ENCODE measurements at regions not wholly inside any gene's neighbourhood (a gene's known extent, or its start where the extent isn't known, plus 50 kb on each side); places are given as distances from the start of the nearest gene placed in this dataset.

- no peak overlapping the region for H3K4me3 Mint-ChIP-seq
- no peaks in the 10 kb centered on the region for H3K27me3 Mint-ChIP-seq
- H3K9me3 Mint-ChIP-seq, result peaks cover 0 to 4% (median 0%) of the 10 kb centered on the region in 3 donors
- no peaks in the 10 kb centered on the region for H3K36me3 Mint-ChIP-seq
- H3K27ac Mint-ChIP-seq, result no peak overlapping the region
- H3K4me1 Mint-ChIP-seq, result no peaks in the 10 kb centered on the region
These were observed 346.4 kb upstream of the MTNR1B start for GRCh38 chr11:92623055-92623454.

GRCh38 chr11:92625894-92626293, 343.6 kb upstream of the MTNR1B start:
- no peak overlapping the region for H3K27ac Mint-ChIP-seq
- no peak overlapping the region for H3K4me3 Mint-ChIP-seq
- no peaks in the 10 kb centered on the region for H3K36me3 Mint-ChIP-seq
- no peaks in the 10 kb centered on the region for H3K27me3 Mint-ChIP-seq
- H3K4me1 Mint-ChIP-seq, result no peaks in the 10 kb centered on the region
- peaks cover 0 to 4% (median 2%) of the 10 kb centered on the region in 3 donors for H3K9me3 Mint-ChIP-seq

GRCh38 chr11:92626624-92627023, 342.8 kb upstream of the MTNR1B start:
- Mint-ChIP-seq H3K36me3 (no peaks in the 10 kb centered on the region), H3K27me3 (no peaks in the 10 kb centered on the region), H3K9me3 (peaks cover 0 to 4% (median 2%) of the 10 kb centered on the region in 3 donors), H3K27ac (no peak overlapping the region), H3K4me1 (no peaks in the 10 kb centered on the region), H3K4me3 (no peak overlapping the region)

GRCh38 chr11:92627615-92628256, 341.7 kb upstream of the MTNR1B start:
- Mint-ChIP-seq H3K27me3 (no peaks in the 10 kb centered on the region), H3K27ac (no peak overlapping the region), H3K4me3 (no peak overlapping the region), H3K4me1 (no peaks in the 10 kb centered on the region), H3K9me3 (peaks cover 0 to 4% (median 2%) of the 10 kb centered on the region in 3 donors), H3K36me3 (no peaks in the 10 kb centered on the region)

GRCh38 chr11:92628401-92629292, 340.8 kb upstream of the MTNR1B start:
- Mint-ChIP-seq H3K9me3 (peaks cover 0 to 4% (median 2%) of the 10 kb centered on the region in 3 donors), H3K27me3 (no peaks in the 10 kb centered on the region), H3K36me3 (no peaks in the 10 kb centered on the region), H3K4me1 (no peaks in the 10 kb centered on the region), H3K27ac (no peak overlapping the region), H3K4me3 (no peak overlapping the region)

GRCh38 chr11:92632495-92632894, 337.0 kb upstream of the MTNR1B start:
- Mint-ChIP-seq H3K36me3 (no peaks in the 10 kb centered on the region), H3K4me1 (no peaks in the 10 kb centered on the region), H3K9me3 (peaks cover 0 to 2% (median 0%) of the 10 kb centered on the region in 3 donors), H3K27ac (no peak overlapping the region), H3K27me3 (no peaks in the 10 kb centered on the region), H3K4me3 (no peak overlapping the region)

GRCh38 chr11:92633820-92634219, 335.6 kb upstream of the MTNR1B start:
- Mint-ChIP-seq H3K27me3 (no peaks in the 10 kb centered on the region), H3K4me1 (no peaks in the 10 kb centered on the region), H3K9me3 (peaks cover 0 to 4% (median 0%) of the 10 kb centered on the region in 3 donors), H3K27ac (no peak overlapping the region), H3K36me3 (no peaks in the 10 kb centered on the region), H3K4me3 (no peak overlapping the region)

GRCh38 chr11:92636543-92637188, 332.8 kb upstream of the MTNR1B start:
- Mint-ChIP-seq H3K27ac (no peak overlapping the region), H3K36me3 (no peaks in the 10 kb centered on the region), H3K4me3 (no peak overlapping the region), H3K4me1 (no peaks in the 10 kb centered on the region), H3K27me3 (no peaks in the 10 kb centered on the region), H3K9me3 (peaks cover 0 to 2% (median 0%) of the 10 kb centered on the region in 3 donors)

GRCh38 chr11:92638678-92639077, 330.8 kb upstream of the MTNR1B start:
- no peaks in the 10 kb centered on the region for H3K4me1 Mint-ChIP-seq
- no peaks in the 10 kb centered on the region for H3K27me3 Mint-ChIP-seq
- H3K9me3 Mint-ChIP-seq, result peaks cover 0 to 2% (median 0%) of the 10 kb centered on the region in 3 donors
- H3K27ac Mint-ChIP-seq, result no peak overlapping the region
- H3K4me3 Mint-ChIP-seq, result no peak overlapping the region
- no peaks in the 10 kb centered on the region for H3K36me3 Mint-ChIP-seq

GRCh38 chr11:92642177-92642931, 327.1 kb upstream of the MTNR1B start:
- Mint-ChIP-seq H3K27ac (no peak overlapping the region), H3K9me3 (peaks cover 0 to 2% (median 0%) of the 10 kb centered on the region in 3 donors), H3K36me3 (no peaks in the 10 kb centered on the region), H3K27me3 (no peaks in the 10 kb centered on the region), H3K4me3 (no peak overlapping the region), H3K4me1 (no peaks in the 10 kb centered on the region)

GRCh38 chr11:92643827-92644226, 325.6 kb upstream of the MTNR1B start:
- Mint-ChIP-seq H3K27ac (no peak overlapping the region), H3K27me3 (peaks cover 1% of the 10 kb centered on the region), H3K4me3 (no peak overlapping the region), H3K9me3 (no peaks in the 10 kb centered on the region), H3K4me1 (no peaks in the 10 kb centered on the region), H3K36me3 (no peaks in the 10 kb centered on the region)

- Mint-ChIP-seq H3K27me3 (peaks cover 1% of the 10 kb centered on the region), H3K9me3 (peaks cover 0 to 5% (median 0%) of the 10 kb centered on the region in 3 donors), H3K4me1 (no peaks in the 10 kb centered on the region), H3K36me3 (no peaks in the 10 kb centered on the region), H3K27ac (no peak overlapping the region), H3K4me3 (no peak overlapping the region)
These were observed 324.6 kb upstream of the MTNR1B start for GRCh38 chr11:92644595-92645445.

- Mint-ChIP-seq H3K27ac (peak overlapping the region in 1 of 3 donors; percentile 68), H3K9me3 (peaks cover 0 to 9% (median 2%) of the 10 kb centered on the region in 3 donors), H3K4me1 (no peaks in the 10 kb centered on the region), H3K4me3 (no peak overlapping the region), H3K27me3 (peaks cover 1% of the 10 kb centered on the region), H3K36me3 (no peaks in the 10 kb centered on the region)
These were observed 318.3 kb upstream of the MTNR1B start for GRCh38 chr11:92651159-92651558.

GRCh38 chr11:92653454-92653853, 316.0 kb upstream of the MTNR1B start:
- H3K27me3 Mint-ChIP-seq, result no peaks in the 10 kb centered on the region

More at GRCh38 chr11:92653454-92653853, 316.0 kb upstream of the MTNR1B start:
- Mint-ChIP-seq H3K27ac (no peak overlapping the region), H3K9me3 (peaks cover 0 to 9% (median 3%) of the 10 kb centered on the region in 3 donors), H3K4me1 (no peaks in the 10 kb centered on the region), H3K4me3 (no peak overlapping the region), H3K36me3 (no peaks in the 10 kb centered on the region)
